HFFc6 (cell line): ENCODE measurements at regions not wholly inside any gene's neighbourhood (a gene's known extent, or its start where the extent isn't known, plus 50 kb on each side); places are given as distances from the start of the nearest gene placed in this dataset.

ENCODE experiments used
- DNase-seq: peaks from one replicate; pipeline ENCODE4 v3.0.0-alpha.2; 2018
- H3K27ac Mint-ChIP-seq: 2 replicates; pipeline ENCODE4 v1.8.0; 2020; ENCODE audit warnings: mild to moderate bottlenecking, mixed read lengths
- H3K27me3 Mint-ChIP-seq: 2 replicates; pipeline ENCODE4 v1.8.0; 2021; ENCODE audit warnings: mild to moderate bottlenecking, moderate library complexity, mixed read lengths; ENCODE audit not compliant: insufficient read depth
- H3K36me3 Mint-ChIP-seq: 2 replicates; pipeline ENCODE4 v1.8.0; 2021; ENCODE audit warnings: low read depth, mixed read lengths
- H3K4me1 Mint-ChIP-seq: 2 replicates; pipeline ENCODE4 v1.8.0; 2020; ENCODE audit warnings: low read depth, mixed read lengths
- H3K4me3 Mint-ChIP-seq: 2 replicates; pipeline ENCODE4 v1.8.0; 2020; ENCODE audit warnings: mild to moderate bottlenecking, moderate library complexity, mixed read lengths
- H3K9me3 Mint-ChIP-seq: 2 replicates; pipeline ENCODE4 v1.8.0; 2020; ENCODE audit warnings: mild to moderate bottlenecking, mixed read lengths
- CTCF ChIP-seq: fragments of 200-600 bp; sonication (generic); IDR thresholded peaks from 2 replicates; pipeline ENCODE4 v1.5.0; 2021; ENCODE audit warnings: antibody characterized with exemption, mild to moderate bottlenecking

- no peaks in the 10 kb centered on the region; the same call in 1 of the 2 replicates for H3K27me3 Mint-ChIP-seq
- DNase-seq, result no peak
- no peaks in the 10 kb centered on the region for H3K9me3 Mint-ChIP-seq
- no peaks in the 10 kb centered on the region for H3K36me3 Mint-ChIP-seq
- no peak overlapping the region for H3K27ac Mint-ChIP-seq
- H3K4me1 Mint-ChIP-seq, result peaks cover 14% of the 10 kb centered on the region
- no peak overlapping the region for H3K4me3 Mint-ChIP-seq
- no peak for TF ChIP-seq CTCF
These were observed 234.4 kb upstream of the TBL1XR1 start for GRCh38 chr3:177431525-177432176.

GRCh38 chr3:177435301-177435700 lies 238.0 kb upstream of the TBL1XR1 start:
- TF ChIP-seq CTCF, result no peak
- no peak overlapping the region for H3K4me3 Mint-ChIP-seq
- DNase-seq, result no peak
- peaks cover 9% of the 10 kb centered on the region for H3K4me1 Mint-ChIP-seq
- H3K9me3 Mint-ChIP-seq, result no peaks in the 10 kb centered on the region
- H3K36me3 Mint-ChIP-seq, result no peaks in the 10 kb centered on the region
- no peak overlapping the region for H3K27ac Mint-ChIP-seq
- H3K27me3 Mint-ChIP-seq, result no peaks in the 10 kb centered on the region; the same call in 1 of the 2 replicates

GRCh38 chr3:177437513-177438337 lies 240.4 kb upstream of the TBL1XR1 start:
- Mint-ChIP-seq H3K36me3 (no peaks in the 10 kb centered on the region), H3K27ac (no peak overlapping the region), H3K4me3 (no peak overlapping the region), H3K4me1 (peaks cover 26% of the 10 kb centered on the region), H3K27me3 (no peaks in the 10 kb centered on the region; the same call in 1 of the 2 replicates), H3K9me3 (no peaks in the 10 kb centered on the region)
- TF ChIP-seq CTCF, result no peak
- DNase-seq, result no peak

- no peak for TF ChIP-seq CTCF
These were observed 241.4 kb upstream of the TBL1XR1 start for GRCh38 chr3:177438596-177439220.

GRCh38 chr3:177439694-177440269 lies 242.5 kb upstream of the TBL1XR1 start:
- no peaks in the 10 kb centered on the region for H3K36me3 Mint-ChIP-seq
- no peak overlapping the region for H3K27ac Mint-ChIP-seq
- peaks cover 36% of the 10 kb centered on the region for H3K4me1 Mint-ChIP-seq
- H3K4me3 Mint-ChIP-seq, result no peak overlapping the region
- no peak for DNase-seq
- no peaks in the 10 kb centered on the region for H3K27me3 Mint-ChIP-seq
- TF ChIP-seq CTCF, result no peak
- H3K9me3 Mint-ChIP-seq, result no peaks in the 10 kb centered on the region

More at GRCh38 chr3:177438596-177439220, 241.4 kb upstream of the TBL1XR1 start:
- H3K4me3 Mint-ChIP-seq, result no peak overlapping the region
- no peak for DNase-seq
- H3K9me3 Mint-ChIP-seq, result no peaks in the 10 kb centered on the region
- H3K27ac Mint-ChIP-seq, result no peak overlapping the region
- H3K36me3 Mint-ChIP-seq, result no peaks in the 10 kb centered on the region
- H3K4me1 Mint-ChIP-seq, result peaks cover 32% of the 10 kb centered on the region
- no peaks in the 10 kb centered on the region for H3K27me3 Mint-ChIP-seq
